Testis (tissue), 2 donors: ENCODE measurements at regions not wholly inside any gene's neighbourhood (a gene's known extent, or its start where the extent isn't known, plus 50 kb on each side); places are given as distances from the start of the nearest gene placed in this dataset.

Experiments
- DNase-seq: peaks from one replicate; pipeline ENCODE4 v3.0.0-alpha.2; 2019
- H3K27ac ChIP-seq, 2 donors: fragments of 200-600 bp; sonication (generic); one replicate each; pipeline ENCODE4 v1.5.1; 2019
- H3K27me3 ChIP-seq: fragments of 200-600 bp; sonication (generic); one replicate; pipeline ENCODE4 v1.5.1; 2019
- H3K36me3 ChIP-seq: fragments of 200-600 bp; sonication (generic); one replicate; pipeline ENCODE4 v1.5.1; 2017; ENCODE audit warnings: low read depth; ENCODE audit errors: missing control alignments
- H3K4me1 ChIP-seq: fragments of 200-600 bp; sonication (generic); one replicate; pipeline ENCODE4 v1.5.1; 2019
- H3K4me3 ChIP-seq, 2 donors: fragments of 200-600 bp; sonication (generic); one replicate each; pipeline ENCODE4 v1.5.1; 2017 to 2019
- H3K9me3 ChIP-seq: fragments of 200-600 bp; sonication (generic); one replicate; pipeline ENCODE4 v1.5.1; 2017
- CTCF ChIP-seq, 3 experiments: fragments of 450-650 bp in 2 of 3; fragments of 200-600 bp in 1 of 3; sonication (generic) in 1 of 3; IDR thresholded peaks; one replicate each; pipeline ENCODE4 v1.5.1; 2016 to 2019; ENCODE audit warnings: antibody characterized with exemption in 3 of 3, mild to moderate bottlenecking in 2 of 3, moderate library complexity in 1 of 3
- POLR2A ChIP-seq: fragments of 450-650 bp; IDR thresholded peaks from one replicate; pipeline ENCODE4 v1.6.1; 2017; ENCODE audit warnings: antibody characterized with exemption, mild to moderate bottlenecking, moderate library complexity
- WGBS, 2 donors: methylation state at CpG; one replicate each; pipeline ENCODE4 v1.1.5; 2018; 5-methylcytosine and 5-hydroxymethylcytosine counted together
- intact Hi-C: fragments of 100-400 bp; cut with DNase I; formaldehyde crosslinking; loops from one replicate; pipeline ENCODE4 v1.15.1; 2023; ENCODE audit warnings: low total_unique reads

- TF ChIP-seq POLR2A (no peak), CTCF (IDR thresholded peaks at IDR 0.05) (no peak)
- Histone ChIP-seq H3K36me3 (no peaks in the 10 kb centered on the region), H3K27me3 (no peaks in the 10 kb centered on the region), H3K4me1 (no peaks in the 10 kb centered on the region), H3K27ac (no peak overlapping the region), H3K4me3 (no peak overlapping the region), H3K9me3 (no peaks in the 10 kb centered on the region)
- intact Hi-C loops: no loop called here
- no peak for DNase-seq
- 63 to 74% methylated on average over 6 of the region's 6 CpGs for WGBS, 2 donors
Measured at GRCh38 chr17:71558901-71559300, 561.9 kb upstream of the SOX9 start.

DNA sequence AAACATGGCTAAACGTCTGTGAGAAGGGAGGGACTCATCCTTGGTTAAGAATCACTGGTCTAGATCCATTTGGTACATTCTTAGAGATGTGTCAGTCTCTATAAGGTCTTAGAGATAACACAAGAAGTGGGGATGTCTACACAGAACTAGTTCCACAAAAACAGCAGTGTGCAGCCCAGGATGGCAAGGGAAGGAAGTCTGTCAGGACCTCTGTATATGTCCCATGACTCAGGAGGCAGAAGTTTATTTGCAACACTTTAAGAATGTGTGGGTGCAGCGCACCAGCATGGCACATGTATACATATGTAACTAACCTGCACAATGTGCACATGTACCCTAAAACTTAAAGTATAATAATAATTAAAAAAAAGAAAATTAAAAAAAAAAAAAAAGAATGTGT lies 548.5 kb upstream of the SOX9 start:
- intact Hi-C loops: no loop called here
- no peak for TF ChIP-seq CTCF (IDR thresholded peaks at IDR 0.05)
- no peak for TF ChIP-seq POLR2A
- no peaks in the 10 kb centered on the region for H3K27me3 ChIP-seq
- WGBS, 2 donors: 67 to 74% methylated on average over 2 of the region's 2 CpGs
- no peak for DNase-seq
- H3K36me3 ChIP-seq: no peaks in the 10 kb centered on the region
- no peaks in the 10 kb centered on the region for H3K4me1 ChIP-seq
- H3K4me3 ChIP-seq: no peak overlapping the region
- no peak overlapping the region for H3K27ac ChIP-seq
- no peaks in the 10 kb centered on the region for H3K9me3 ChIP-seq

DNA sequence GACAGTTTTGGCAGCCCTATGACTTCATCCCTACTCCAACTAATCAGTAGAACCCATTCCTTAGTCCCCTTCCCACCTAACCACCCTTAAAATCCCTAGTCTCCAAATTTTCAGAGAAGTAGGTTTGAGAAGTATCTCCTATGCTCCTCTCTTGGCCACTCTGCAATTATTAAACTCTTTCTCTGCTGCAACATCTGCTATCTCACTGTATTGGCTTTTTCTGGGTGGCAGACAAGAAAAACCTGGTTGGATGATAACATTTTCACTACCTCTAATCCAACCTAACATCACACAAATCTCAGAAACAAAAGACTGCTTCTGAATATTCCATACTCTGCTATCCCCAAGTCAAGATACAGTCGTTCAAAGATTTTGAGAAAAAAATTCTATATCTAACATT lies 542.4 kb upstream of the SOX9 start:
- H3K9me3 ChIP-seq: no peaks in the 10 kb centered on the region
- no peak for DNase-seq
- H3K27me3 ChIP-seq: no peaks in the 10 kb centered on the region
- no peaks in the 10 kb centered on the region for H3K4me1 ChIP-seq
- WGBS, 2 donors: 89 to 90% methylated on average over 1 of the region's 1 CpG
- H3K36me3 ChIP-seq: no peaks in the 10 kb centered on the region
- intact Hi-C loops: no loop called here
- TF ChIP-seq POLR2A (no peak), CTCF (IDR thresholded peaks at IDR 0.05) (no peak)
- H3K27ac ChIP-seq: no peak overlapping the region
- no peak overlapping the region for H3K4me3 ChIP-seq

GRCh38 chr17:71580220-71580619 lies 540.6 kb upstream of the SOX9 start:
- TF ChIP-seq POLR2A (no peak), CTCF (IDR thresholded peaks at IDR 0.05) (no peak)
- H3K9me3 ChIP-seq: no peaks in the 10 kb centered on the region
- H3K36me3 ChIP-seq: no peaks in the 10 kb centered on the region
- no peak for DNase-seq
- H3K4me3 ChIP-seq: no peak overlapping the region
- H3K27ac ChIP-seq: no peak overlapping the region
- no peaks in the 10 kb centered on the region for H3K27me3 ChIP-seq
- no peaks in the 10 kb centered on the region for H3K4me1 ChIP-seq
- intact Hi-C loops: no loop called here

DNA sequence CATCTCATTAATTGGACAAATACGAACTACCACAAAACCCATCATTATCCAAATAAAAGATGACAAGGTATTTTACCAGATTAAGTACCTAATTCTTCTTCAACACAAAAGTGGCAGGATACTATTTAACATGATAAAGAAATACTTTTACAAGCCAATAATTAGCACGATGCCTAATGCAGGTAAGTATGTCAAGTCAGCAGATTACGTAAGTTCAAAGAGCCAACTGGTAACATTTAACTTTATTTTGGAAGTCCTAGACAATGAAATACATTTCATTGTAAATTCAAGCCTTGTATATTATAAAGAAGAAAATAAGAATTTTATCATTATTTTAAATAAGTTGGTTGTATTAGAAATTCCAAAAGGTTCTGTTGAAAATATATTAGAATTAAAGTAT lies 535.3 kb upstream of the SOX9 start:
- Histone ChIP-seq H3K36me3 (no peaks in the 10 kb centered on the region), H3K27ac (no peak overlapping the region), H3K4me3 (no peak overlapping the region), H3K4me1 (no peaks in the 10 kb centered on the region), H3K9me3 (no peaks in the 10 kb centered on the region), H3K27me3 (no peaks in the 10 kb centered on the region)
- WGBS, 2 donors: 63 to 71% methylated on average over 3 of the region's 3 CpGs
- TF ChIP-seq CTCF (IDR thresholded peaks at IDR 0.05) (no peak), POLR2A (no peak)
- intact Hi-C loops: no loop called here
- no peak for DNase-seq
